GM12878 (cell line): ENCODE measurements at regions not wholly inside any gene's neighbourhood (a gene's known extent, or its start where the extent isn't known, plus 50 kb on each side); places are given as distances from the start of the nearest gene placed in this dataset.

ENCODE experiments used
- BMI1 ChIP-seq: fragments of 450-650 bp; IDR thresholded peaks from 2 replicates; pipeline ENCODE4 v1.6.1; 2016; ENCODE audit warnings: mild to moderate bottlenecking, moderate library complexity, borderline replicate concordance
- EP300 ChIP-seq, 2 experiments: fragments of 150-350 bp in 1 of 2; IDR thresholded peaks; 2 replicates each; pipeline ENCODE4 v1.6.1; 2011 to 2012; ENCODE audit warnings: low read depth in 2 of 2, low read length in 2 of 2, borderline replicate concordance in 1 of 2, improper control_type of control experiment in 1 of 2, inconsistent platforms in 1 of 2; ENCODE audit not compliant: control insufficient read depth in 1 of 2
- NR2C2 ChIP-seq: IDR thresholded peaks from 2 replicates; pipeline ENCODE4 v1.6.1; 2011; ENCODE audit warnings: borderline replicate concordance, low read depth; ENCODE audit not compliant: control insufficient read depth, insufficient read length
- RCOR1 ChIP-seq: conservative IDR thresholded peaks from 2 replicates; pipeline ENCODE4 v1.6.1; 2012; ENCODE audit warnings: low read depth, low read length, improper control_type of control experiment
- SUZ12 ChIP-seq: fragments of 200-600 bp; sonication (generic); IDR thresholded peaks from one replicate; pipeline ENCODE4 v1.6.1; 2018; ENCODE audit warnings: antibody characterized with exemption, mild to moderate bottlenecking; ENCODE audit not compliant: unreplicated experiment
- TF ChIP-seq, protein P1 (sequence below): IDR thresholded peaks from 2 replicates; pipeline ENCODE4 v1.6.1; 2012; ENCODE audit warnings: improper control_type of control experiment, low read depth, low read length; ENCODE audit not compliant: insufficient replicate concordance

DNA sequence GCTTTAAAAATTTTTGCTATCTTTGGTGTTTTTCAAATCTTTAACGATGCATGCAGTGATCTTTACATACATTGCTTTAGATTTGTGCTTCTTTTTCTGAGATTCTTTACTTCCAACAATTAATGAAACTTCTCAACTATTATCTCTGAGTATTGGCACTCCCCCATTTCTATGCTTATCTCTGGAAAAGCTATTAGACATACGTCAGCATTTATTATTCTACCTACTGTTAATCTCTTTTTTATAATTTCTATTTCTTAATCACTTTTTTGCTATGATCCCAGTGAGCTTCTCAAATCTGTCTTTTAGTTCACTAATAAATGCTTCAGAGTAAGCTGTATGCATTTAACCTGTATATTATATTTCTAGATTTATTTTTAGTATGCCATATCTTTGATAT lies 264.2 kb upstream of the TFAP2D start:
- no peak for TF ChIP-seq NR2C2
- TF ChIP-seq RCOR1 = no peak
- TF ChIP-seq SUZ12 = no peak
- TF ChIP-seq, protein P1, sequence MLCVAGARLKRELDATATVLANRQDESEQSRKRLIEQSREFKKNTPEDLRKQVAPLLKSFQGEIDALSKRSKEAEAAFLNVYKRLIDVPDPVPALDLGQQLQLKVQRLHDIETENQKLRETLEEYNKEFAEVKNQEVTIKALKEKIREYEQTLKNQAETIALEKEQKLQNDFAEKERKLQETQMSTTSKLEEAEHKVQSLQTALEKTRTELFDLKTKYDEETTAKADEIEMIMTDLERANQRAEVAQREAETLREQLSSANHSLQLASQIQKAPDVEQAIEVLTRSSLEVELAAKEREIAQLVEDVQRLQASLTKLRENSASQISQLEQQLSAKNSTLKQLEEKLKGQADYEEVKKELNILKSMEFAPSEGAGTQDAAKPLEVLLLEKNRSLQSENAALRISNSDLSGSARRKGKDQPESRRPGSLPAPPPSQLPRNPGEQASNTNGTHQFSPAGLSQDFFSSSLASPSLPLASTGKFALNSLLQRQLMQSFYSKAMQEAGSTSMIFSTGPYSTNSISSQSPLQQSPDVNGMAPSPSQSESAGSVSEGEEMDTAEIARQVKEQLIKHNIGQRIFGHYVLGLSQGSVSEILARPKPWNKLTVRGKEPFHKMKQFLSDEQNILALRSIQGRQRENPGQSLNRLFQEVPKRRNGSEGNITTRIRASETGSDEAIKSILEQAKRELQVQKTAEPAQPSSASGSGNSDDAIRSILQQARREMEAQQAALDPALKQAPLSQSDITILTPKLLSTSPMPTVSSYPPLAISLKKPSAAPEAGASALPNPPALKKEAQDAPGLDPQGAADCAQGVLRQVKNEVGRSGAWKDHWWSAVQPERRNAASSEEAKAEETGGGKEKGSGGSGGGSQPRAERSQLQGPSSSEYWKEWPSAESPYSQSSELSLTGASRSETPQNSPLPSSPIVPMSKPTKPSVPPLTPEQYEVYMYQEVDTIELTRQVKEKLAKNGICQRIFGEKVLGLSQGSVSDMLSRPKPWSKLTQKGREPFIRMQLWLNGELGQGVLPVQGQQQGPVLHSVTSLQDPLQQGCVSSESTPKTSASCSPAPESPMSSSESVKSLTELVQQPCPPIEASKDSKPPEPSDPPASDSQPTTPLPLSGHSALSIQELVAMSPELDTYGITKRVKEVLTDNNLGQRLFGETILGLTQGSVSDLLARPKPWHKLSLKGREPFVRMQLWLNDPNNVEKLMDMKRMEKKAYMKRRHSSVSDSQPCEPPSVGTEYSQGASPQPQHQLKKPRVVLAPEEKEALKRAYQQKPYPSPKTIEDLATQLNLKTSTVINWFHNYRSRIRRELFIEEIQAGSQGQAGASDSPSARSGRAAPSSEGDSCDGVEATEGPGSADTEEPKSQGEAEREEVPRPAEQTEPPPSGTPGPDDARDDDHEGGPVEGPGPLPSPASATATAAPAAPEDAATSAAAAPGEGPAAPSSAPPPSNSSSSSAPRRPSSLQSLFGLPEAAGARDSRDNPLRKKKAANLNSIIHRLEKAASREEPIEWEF = no peak
- TF ChIP-seq EP300 (IDR thresholded peaks at IDR 0.05; ENCODE audit: borderline replicate concordance in 1 of 2, control insufficient read depth in 1 of 2, low read depth in 2 of 2, low read length in 2 of 2) = no peak
- TF ChIP-seq BMI1 = no peak
